OCI-LY1 (cell line): ENCODE measurements at regions not wholly inside any gene's neighbourhood (a gene's known extent, or its start where the extent isn't known, plus 50 kb on each side); places are given as distances from the start of the nearest gene placed in this dataset.

Source experiments
- EZH2 ChIP-seq: fragments of 200-600 bp; sonication (generic), shearing (Covaris generic); IDR thresholded peaks from 2 replicates; pipeline ENCODE4 v1.8.0; 2017; ENCODE audit warnings: borderline replicate concordance, mixed run types, mild to moderate bottlenecking, antibody characterized with exemption, low read length, moderate library complexity, mixed read lengths
- TF ChIP-seq, protein P1 (sequence below): fragments of 200-600 bp; sonication (generic), shearing (Covaris generic); IDR thresholded peaks from 2 replicates; pipeline ENCODE4 v1.5.1; 2017; ENCODE audit warnings: mild to moderate bottlenecking, antibody characterized with exemption, low read length, moderate library complexity, mixed read lengths

DNA sequence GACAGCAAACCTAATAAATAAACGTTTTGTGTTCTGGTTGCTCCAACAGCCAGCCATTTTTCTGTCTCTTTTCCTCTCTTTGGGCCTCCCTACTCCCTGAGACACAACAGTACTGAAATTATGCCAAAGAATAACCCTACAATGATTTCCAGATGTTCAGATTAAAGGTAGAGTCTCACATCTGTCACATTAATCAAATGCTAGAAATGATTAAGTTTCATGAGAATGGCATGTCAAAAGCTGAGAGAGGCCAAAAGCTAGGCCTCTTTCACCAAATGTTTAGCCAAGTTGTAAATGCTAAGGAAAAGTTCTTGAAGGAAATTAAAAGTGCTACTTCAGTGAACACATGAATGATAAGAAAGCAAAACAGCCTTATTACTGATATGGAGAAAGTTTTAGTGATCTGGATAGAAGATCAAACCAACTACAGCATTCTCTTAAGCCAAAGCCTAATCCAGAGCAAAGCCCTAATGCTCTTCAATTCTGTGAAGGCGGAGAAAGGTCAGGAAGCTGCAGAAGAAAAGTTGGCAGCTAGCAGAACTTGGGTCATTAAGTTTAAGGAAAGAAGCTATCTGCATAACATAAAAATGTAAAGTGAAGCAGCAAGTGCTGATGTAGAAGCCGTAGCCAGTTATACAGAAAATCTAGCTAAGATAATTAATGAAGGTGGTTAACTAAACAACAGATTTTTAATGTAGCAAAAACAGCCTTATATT lies 182.1 kb upstream of the NUDT6 start:
- TF ChIP-seq EZH2, result no peak
- TF ChIP-seq, protein P1, sequence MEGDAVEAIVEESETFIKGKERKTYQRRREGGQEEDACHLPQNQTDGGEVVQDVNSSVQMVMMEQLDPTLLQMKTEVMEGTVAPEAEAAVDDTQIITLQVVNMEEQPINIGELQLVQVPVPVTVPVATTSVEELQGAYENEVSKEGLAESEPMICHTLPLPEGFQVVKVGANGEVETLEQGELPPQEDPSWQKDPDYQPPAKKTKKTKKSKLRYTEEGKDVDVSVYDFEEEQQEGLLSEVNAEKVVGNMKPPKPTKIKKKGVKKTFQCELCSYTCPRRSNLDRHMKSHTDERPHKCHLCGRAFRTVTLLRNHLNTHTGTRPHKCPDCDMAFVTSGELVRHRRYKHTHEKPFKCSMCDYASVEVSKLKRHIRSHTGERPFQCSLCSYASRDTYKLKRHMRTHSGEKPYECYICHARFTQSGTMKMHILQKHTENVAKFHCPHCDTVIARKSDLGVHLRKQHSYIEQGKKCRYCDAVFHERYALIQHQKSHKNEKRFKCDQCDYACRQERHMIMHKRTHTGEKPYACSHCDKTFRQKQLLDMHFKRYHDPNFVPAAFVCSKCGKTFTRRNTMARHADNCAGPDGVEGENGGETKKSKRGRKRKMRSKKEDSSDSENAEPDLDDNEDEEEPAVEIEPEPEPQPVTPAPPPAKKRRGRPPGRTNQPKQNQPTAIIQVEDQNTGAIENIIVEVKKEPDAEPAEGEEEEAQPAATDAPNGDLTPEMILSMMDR, result no peak
